A549 (cell line): ENCODE measurements at regions not wholly inside any gene's neighbourhood (a gene's known extent, or its start where the extent isn't known, plus 50 kb on each side); places are given as distances from the start of the nearest gene placed in this dataset.

Experiments used
- ATAC-seq, 2 experiments: fragments of 200-7000 bp in 1 of 2; fragments of >200 bp in 1 of 2; cut with Nextera tagmentation in 1 of 2; cut with Tn5 transposase in 1 of 2; 3 replicates each; pipeline versions ENCODE4 v1.8.0 to v1.9.1; 2018 to 2020; ENCODE audit warnings: mild to moderate bottlenecking in 1 of 2, moderate library complexity in 1 of 2
- CTCF ChIA-PET: fragments of 300-600 bp; sonication (Branson Sonifier 250); formaldehyde crosslinking; extraction: SDS; loops from one replicate; lab custom pipeline; 2021; ENCODE audit warnings: antibody characterized with exemption, inconsistent platforms; lab: Yijun Ruan, JAX
- POLR2A ChIA-PET: fragments of 350-600 bp; formaldehyde crosslinking; extraction: SDS; loops from one replicate; lab custom pipeline; 2021; ENCODE audit warnings: antibody characterized with exemption, inconsistent platforms; lab: Yijun Ruan, JAX
- DNase-seq, 2 experiments: peaks; one replicate each; pipeline versions ENCODE4 v3.0.0 to v3.0.0-alpha.2; 2011 to 2016; ENCODE audit warnings: low read depth in 1 of 2, low spot score in 1 of 2
- FAIRE-seq: peaks from 2 replicates; lab custom pipeline; 2011; peaks lifted over from hg19 to GRCh38; lab: Jason Lieb, UNC
- H3K27ac ChIP-seq, 2 experiments: fragments of >200 bp; sonication (Bioruptor Twin); formaldehyde crosslinking; 3 replicates each; pipeline ENCODE4 v1.5.1; 2016 to 2017
- H3K4me1 ChIP-seq: fragments of >200 bp; sonication (Bioruptor Twin); formaldehyde crosslinking; 3 replicates; pipeline ENCODE4 v1.6.1; 2016
- H3K4me2 ChIP-seq: fragments of >200 bp; sonication (Bioruptor Twin); formaldehyde crosslinking; 3 replicates; pipeline ENCODE4 v1.6.1; 2016
- H3K4me3 ChIP-seq: fragments of >200 bp; sonication (Bioruptor Twin); formaldehyde crosslinking; 3 replicates; pipeline ENCODE4 v1.5.1; 2016
- H3K9me3 ChIP-seq: fragments of >200 bp; sonication (Bioruptor Twin); formaldehyde crosslinking; 3 replicates; pipeline ENCODE4 v1.6.1; 2016
- BHLHE40 ChIP-seq: IDR thresholded peaks from 2 replicates; pipeline ENCODE4 v1.6.1; 2012; ENCODE audit warnings: low read depth, low read length, inconsistent platforms
- CEBPB ChIP-seq, 2 experiments: fragments of >200 bp in 1 of 2; sonication (Bioruptor Twin) in 1 of 2; formaldehyde crosslinking in 1 of 2; IDR thresholded peaks; 2 replicates each; pipeline ENCODE4 v1.6.1; 2012 to 2016
- CHD4 ChIP-seq: fragments of 200-600 bp; sonication (generic); IDR thresholded peaks from 2 replicates; pipeline ENCODE4 v1.6.1; 2016; ENCODE audit warnings: antibody characterized with exemption, mild to moderate bottlenecking, borderline replicate concordance
- ELK1 ChIP-seq: fragments of 150-350 bp; IDR thresholded peaks from 2 replicates; pipeline ENCODE4 v1.6.1; 2014; ENCODE audit warnings: low read depth, mild to moderate bottlenecking, low read length
- EP300 ChIP-seq, 2 experiments: fragments of >200 bp; sonication (Bioruptor Twin); formaldehyde crosslinking; IDR thresholded peaks; 2 replicates in 1 of 2; 3 replicates in 1 of 2; pipeline ENCODE4 v1.6.1; 2016 to 2017
- ESRRA ChIP-seq: fragments of 150-350 bp; IDR thresholded peaks from 2 replicates; pipeline ENCODE4 v1.6.1; 2014; ENCODE audit warnings: mild to moderate bottlenecking, low read length, borderline replicate concordance
- GATA3 ChIP-seq: IDR thresholded peaks from 2 replicates; pipeline ENCODE4 v1.6.1; 2012; ENCODE audit warnings: borderline replicate concordance
- HDAC2 ChIP-seq: fragments of 200-600 bp; sonication (generic); IDR thresholded peaks from 2 replicates; pipeline ENCODE4 v1.6.1; 2016
- HMGXB4 ChIP-seq: fragments of 250-450 bp; sonication (Bioruptor Pico); IDR thresholded peaks from 2 replicates; pipeline ENCODE4 v1.5.0; 2021; ENCODE audit warnings: mild to moderate bottlenecking, moderate library complexity, borderline replicate concordance
- HOXB5 ChIP-seq: fragments of 250-450 bp; sonication (Bioruptor Pico); IDR thresholded peaks from 2 replicates; pipeline ENCODE4 v1.5.0; 2020; ENCODE audit warnings: mild to moderate bottlenecking, moderate library complexity
- JUNB ChIP-seq: fragments of >200 bp; sonication (Bioruptor Twin); formaldehyde crosslinking; IDR thresholded peaks from 2 replicates; pipeline ENCODE4 v1.6.1; 2016
- MAZ ChIP-seq: fragments of 150-350 bp; IDR thresholded peaks from 2 replicates; pipeline ENCODE4 v1.6.1; 2014; ENCODE audit warnings: antibody characterized with exemption, low read depth, low read length, borderline replicate concordance
- NFE2L2 ChIP-seq: fragments of 150-350 bp; conservative IDR thresholded peaks from 2 replicates; pipeline ENCODE4 v1.6.1; 2014; ENCODE audit warnings: low read length
- PHF8 ChIP-seq: fragments of 200-600 bp; sonication (generic); IDR thresholded peaks from 2 replicates; pipeline ENCODE4 v1.6.1; 2016; ENCODE audit warnings: low read depth, mild to moderate bottlenecking, antibody characterized with exemption, moderate library complexity, borderline replicate concordance
- REST ChIP-seq: fragments of 200-600 bp; sonication (generic); IDR thresholded peaks from 2 replicates; pipeline ENCODE4 v1.6.1; 2016; ENCODE audit warnings: antibody characterized with exemption, mild to moderate bottlenecking, moderate library complexity
- SREBF2 ChIP-seq: fragments of 450-650 bp; IDR thresholded peaks from 2 replicates; pipeline ENCODE4 v1.6.1; 2014; ENCODE audit warnings: mild to moderate bottlenecking, moderate library complexity
- TP53 ChIP-seq: fragments of 250-450 bp; sonication (Bioruptor Pico); IDR thresholded peaks from 2 replicates; pipeline ENCODE4 v1.5.0; 2021; ENCODE audit warnings: mild to moderate bottlenecking, moderate library complexity
- USF2 ChIP-seq: fragments of 450-650 bp; IDR thresholded peaks from 2 replicates; pipeline ENCODE4 v1.6.1; 2014; ENCODE audit warnings: antibody characterized with exemption
- ZSCAN20 ChIP-seq: fragments of 250-450 bp; sonication (Bioruptor Pico); IDR thresholded peaks from 2 replicates; pipeline ENCODE4 v1.8.0; 2022; ENCODE audit warnings: mild to moderate bottlenecking, moderate library complexity
- WGBS: methylation state at CpG from one replicate; pipeline ENCODE4 v1.1.6; 2017; ENCODE audit errors: missing lambda C conversion rate; 5-methylcytosine and 5-hydroxymethylcytosine counted together

GRCh38 chr5:114984796-114985195 lies 184.9 kb downstream of the TRIM36 start:
- CTCF ChIA-PET = no interaction called here
- ATAC-seq = no peak
- FAIRE-seq = no peak
- no peak overlapping the region for H3K27ac ChIP-seq
- H3K4me1 ChIP-seq = no peaks in the 10 kb centered on the region
- no peak overlapping the region for H3K4me3 ChIP-seq
- DNase-seq = no peak
- POLR2A ChIA-PET = no interaction called here
- 0% methylated on average over 2 of the region's 2 CpGs for WGBS
- TF ChIP-seq EP300 (IDR thresholded peaks at IDR 0.05) = no peak
- no peak for TF ChIP-seq ZSCAN20 (CRISPR knock-in tag)
- no peak for TF ChIP-seq CHD4
- TF ChIP-seq NFE2L2 = no peak
- no peak for TF ChIP-seq ESRRA
- no peaks in the 10 kb centered on the region for H3K9me3 ChIP-seq
- no peak overlapping the region for H3K4me2 ChIP-seq

DNA sequence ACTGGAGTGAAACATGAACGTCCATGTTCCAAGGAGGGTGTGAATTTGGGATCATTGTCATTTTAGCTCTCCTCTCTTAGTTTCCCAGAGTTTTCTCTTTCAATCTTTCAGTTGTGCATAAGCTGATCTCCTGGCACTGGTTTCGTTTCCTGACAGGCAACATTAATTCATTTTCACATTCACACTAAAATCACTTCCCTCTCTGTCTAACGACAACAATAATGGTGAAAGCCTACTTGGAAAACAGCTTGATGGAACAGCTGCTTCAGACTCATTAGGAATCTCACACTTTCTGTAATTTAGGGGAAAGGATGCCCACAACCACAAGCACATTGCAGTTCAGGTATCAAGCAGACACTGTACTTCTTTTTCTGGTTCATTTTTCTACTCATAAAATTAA lies 188.6 kb downstream of the TRIM36 start:
- ATAC-seq = no peak
- no peak for DNase-seq
- no peak for FAIRE-seq

More for the DNA sequence above, 188.6 kb downstream of the TRIM36 start:
- TF ChIP-seq MAZ (no peak), BHLHE40 (no peak), HDAC2 (no peak), JUNB (no peak), NFE2L2 (no peak), CEBPB (IDR thresholded peaks at IDR 0.05) (no peak), PHF8 (no peak), REST (no peak), GATA3 (no peak), TP53 (no peak), SREBF2 (no peak), USF2 (no peak), ELK1 (no peak), HMGXB4 (CRISPR knock-in tag) (no peak), HOXB5 (CRISPR knock-in tag) (no peak)
- POLR2A ChIA-PET = no interaction called here
- WGBS = 0% methylated on average over 3 of the region's 3 CpGs
- Histone ChIP-seq H3K9me3 (no peaks in the 10 kb centered on the region), H3K4me1 (no peaks in the 10 kb centered on the region), H3K4me2 (no peak overlapping the region), H3K4me3 (no peak overlapping the region), H3K27ac (no peak overlapping the region)
- CTCF ChIA-PET = no interaction called here
